Osteocyte (in vitro differentiated cells): ENCODE measurements at regions not wholly inside any gene's neighbourhood (a gene's known extent, or its start where the extent isn't known, plus 50 kb on each side); places are given as distances from the start of the nearest gene placed in this dataset.

Source experiments
- DNase-seq: peaks from one replicate; pipeline ENCODE4 v3.0.0; 2021; ENCODE audit warnings: mixed read lengths; ENCODE audit not compliant: unreplicated experiment; ENCODE audit errors: extremely low spot score
- H3K27ac Mint-ChIP-seq: one replicate; pipeline ENCODE4 v1.8.0; 2021; ENCODE audit warnings: mild to moderate bottlenecking, mixed read lengths; ENCODE audit not compliant: unreplicated experiment
- H3K27me3 Mint-ChIP-seq: one replicate; pipeline ENCODE4 v1.8.0; 2021; ENCODE audit warnings: mixed read lengths; ENCODE audit not compliant: unreplicated experiment
- H3K36me3 Mint-ChIP-seq: one replicate; pipeline ENCODE4 v1.8.0; 2021; ENCODE audit warnings: mixed read lengths; ENCODE audit not compliant: unreplicated experiment
- H3K4me1 Mint-ChIP-seq: one replicate; pipeline ENCODE4 v1.8.0; 2021; ENCODE audit warnings: mixed read lengths; ENCODE audit not compliant: unreplicated experiment
- H3K4me3 Mint-ChIP-seq: one replicate; pipeline ENCODE4 v1.8.0; 2021; ENCODE audit warnings: mild to moderate bottlenecking, moderate library complexity, mixed read lengths; ENCODE audit not compliant: unreplicated experiment
- H3K9me3 Mint-ChIP-seq: one replicate; pipeline ENCODE4 v1.8.0; 2021; ENCODE audit warnings: mixed read lengths; ENCODE audit not compliant: unreplicated experiment
- TF ChIP-seq, protein P1 (sequence below): fragments of 200-600 bp; sonication (generic); IDR thresholded peaks from 2 replicates; pipeline ENCODE4 v1.5.0; 2021; ENCODE audit warnings: antibody characterized with exemption, mild to moderate bottlenecking, moderate library complexity

DNA sequence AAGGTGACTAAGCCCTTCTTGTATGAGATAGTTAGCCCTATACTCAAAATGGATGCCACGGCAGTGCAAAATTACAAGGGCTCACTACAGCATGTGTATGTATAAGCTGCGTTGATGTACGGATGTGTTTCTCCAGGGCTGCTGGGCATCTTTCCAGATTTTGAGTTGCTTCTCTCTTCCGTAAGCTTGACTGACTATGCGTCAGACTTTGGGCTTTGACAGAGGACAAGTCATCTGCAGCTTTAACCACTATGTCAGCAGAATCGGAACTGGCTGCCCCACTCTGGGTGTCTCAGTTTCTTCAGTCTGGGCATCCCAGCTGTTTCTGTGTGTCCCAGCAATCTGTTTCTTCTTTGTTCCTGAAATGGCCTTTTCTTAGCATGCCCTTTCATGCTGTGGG, 241.6 kb downstream of the BTBD3 start:
- H3K27me3 Mint-ChIP-seq, result no peaks in the 10 kb centered on the region
- H3K4me1 Mint-ChIP-seq, result no peaks in the 10 kb centered on the region
- no peak overlapping the region for H3K27ac Mint-ChIP-seq
- no peaks in the 10 kb centered on the region for H3K9me3 Mint-ChIP-seq
- no peak overlapping the region for H3K4me3 Mint-ChIP-seq
- TF ChIP-seq, protein P1, sequence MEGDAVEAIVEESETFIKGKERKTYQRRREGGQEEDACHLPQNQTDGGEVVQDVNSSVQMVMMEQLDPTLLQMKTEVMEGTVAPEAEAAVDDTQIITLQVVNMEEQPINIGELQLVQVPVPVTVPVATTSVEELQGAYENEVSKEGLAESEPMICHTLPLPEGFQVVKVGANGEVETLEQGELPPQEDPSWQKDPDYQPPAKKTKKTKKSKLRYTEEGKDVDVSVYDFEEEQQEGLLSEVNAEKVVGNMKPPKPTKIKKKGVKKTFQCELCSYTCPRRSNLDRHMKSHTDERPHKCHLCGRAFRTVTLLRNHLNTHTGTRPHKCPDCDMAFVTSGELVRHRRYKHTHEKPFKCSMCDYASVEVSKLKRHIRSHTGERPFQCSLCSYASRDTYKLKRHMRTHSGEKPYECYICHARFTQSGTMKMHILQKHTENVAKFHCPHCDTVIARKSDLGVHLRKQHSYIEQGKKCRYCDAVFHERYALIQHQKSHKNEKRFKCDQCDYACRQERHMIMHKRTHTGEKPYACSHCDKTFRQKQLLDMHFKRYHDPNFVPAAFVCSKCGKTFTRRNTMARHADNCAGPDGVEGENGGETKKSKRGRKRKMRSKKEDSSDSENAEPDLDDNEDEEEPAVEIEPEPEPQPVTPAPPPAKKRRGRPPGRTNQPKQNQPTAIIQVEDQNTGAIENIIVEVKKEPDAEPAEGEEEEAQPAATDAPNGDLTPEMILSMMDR, result no peak
- H3K36me3 Mint-ChIP-seq, result no peaks in the 10 kb centered on the region
- DNase-seq, result no peak

DNA sequence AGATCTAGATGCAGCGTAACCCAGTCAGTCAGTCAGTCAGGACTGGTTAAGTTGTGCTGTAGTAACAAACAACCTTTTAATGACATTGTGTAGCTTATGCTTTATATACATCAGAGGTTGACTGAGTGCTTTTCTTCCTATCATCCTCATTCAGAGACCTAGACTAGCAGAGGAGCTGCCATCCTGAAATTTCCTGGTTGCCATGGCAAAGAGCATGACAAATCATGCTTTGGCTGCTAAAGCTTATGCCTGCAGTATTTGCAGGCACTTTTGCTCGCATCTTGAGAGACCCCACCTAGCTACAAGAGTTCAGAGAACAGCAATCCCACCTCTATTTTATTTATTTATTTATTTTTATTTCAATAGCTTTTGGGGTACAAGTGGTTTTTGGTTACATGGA, 244.0 kb downstream of the BTBD3 start:
- H3K27me3 Mint-ChIP-seq, result no peaks in the 10 kb centered on the region
- H3K4me1 Mint-ChIP-seq, result no peaks in the 10 kb centered on the region
- TF ChIP-seq, protein P1, result no peak
- DNase-seq, result no peak
- H3K4me3 Mint-ChIP-seq, result no peak overlapping the region
- H3K36me3 Mint-ChIP-seq, result no peaks in the 10 kb centered on the region
- H3K9me3 Mint-ChIP-seq, result no peaks in the 10 kb centered on the region
- H3K27ac Mint-ChIP-seq, result no peak overlapping the region

- Mint-ChIP-seq H3K9me3 (peaks cover 14% of the 10 kb centered on the region), H3K4me3 (no peak overlapping the region)
- no peak for DNase-seq
Observed at GRCh38 chr20:12166053-12166717, 248.5 kb downstream of the BTBD3 start.

GRCh38 chr20:12170406-12170805, 252.7 kb downstream of the BTBD3 start:
- TF ChIP-seq, protein P1, result no peak
- H3K4me1 Mint-ChIP-seq, result no peaks in the 10 kb centered on the region
- DNase-seq, result no peak
- H3K27ac Mint-ChIP-seq, result no peak overlapping the region
- H3K27me3 Mint-ChIP-seq, result no peaks in the 10 kb centered on the region
- H3K9me3 Mint-ChIP-seq, result peaks cover 14% of the 10 kb centered on the region
- H3K36me3 Mint-ChIP-seq, result no peaks in the 10 kb centered on the region
- no peak overlapping the region for H3K4me3 Mint-ChIP-seq

More at GRCh38 chr20:12166053-12166717, 248.5 kb downstream of the BTBD3 start:
- Mint-ChIP-seq H3K27ac (no peak overlapping the region), H3K36me3 (no peaks in the 10 kb centered on the region), H3K27me3 (no peaks in the 10 kb centered on the region), H3K4me1 (no peaks in the 10 kb centered on the region)
- TF ChIP-seq, protein P1, result no peak

DNA sequence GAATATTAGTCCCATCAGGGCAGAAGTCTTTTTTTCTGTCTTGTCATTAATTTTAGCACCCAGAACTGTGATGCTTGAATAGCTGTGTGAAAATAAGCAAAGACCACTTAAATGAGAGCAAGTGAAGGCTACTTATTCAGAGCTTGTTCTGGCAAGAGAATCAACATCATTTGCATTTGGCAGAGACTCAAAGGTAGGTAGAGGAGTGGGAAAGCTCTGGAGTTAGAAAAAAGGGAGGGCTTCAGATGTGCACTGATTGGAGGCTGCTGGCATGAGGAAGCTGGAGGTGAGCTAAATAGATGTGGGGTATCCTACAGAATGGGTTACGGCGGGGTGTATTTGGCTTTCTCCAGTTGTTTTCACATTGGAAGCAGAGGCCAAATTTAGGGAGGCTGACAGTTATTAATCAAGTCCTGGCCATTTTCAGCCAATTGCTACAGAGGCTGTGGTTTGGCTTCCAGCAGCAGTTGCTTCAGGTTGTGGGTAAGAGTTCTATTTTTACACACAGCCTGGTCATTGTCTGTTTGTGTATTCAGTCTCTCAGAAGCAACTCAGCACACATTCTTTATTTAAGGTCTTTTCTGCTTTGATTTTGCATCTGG, 254.3 kb downstream of the BTBD3 start:
- no peak overlapping the region for H3K27ac Mint-ChIP-seq
- no peak for DNase-seq
- H3K9me3 Mint-ChIP-seq, result peaks cover 14% of the 10 kb centered on the region
- TF ChIP-seq, protein P1, result no peak
- no peaks in the 10 kb centered on the region for H3K36me3 Mint-ChIP-seq
- H3K4me1 Mint-ChIP-seq, result no peaks in the 10 kb centered on the region
- no peak overlapping the region for H3K4me3 Mint-ChIP-seq
- no peaks in the 10 kb centered on the region for H3K27me3 Mint-ChIP-seq
